ENCODE measurements at regions not wholly inside any gene's neighbourhood (a gene's known extent, or its start where the extent isn't known, plus 50 kb on each side); places are given as distances from the start of the nearest gene placed in this dataset.

- intact Hi-C loops (cut with DNase I; ENCODE audit: low total_unique reads) = no loop called here
- DNase-seq (ENCODE audit: low spot score in 2 of 2) = no peak
- TF ChIP-seq POLR2A (IDR thresholded peaks at IDR 0.05) (no peak), CTCF (IDR thresholded peaks at IDR 0.05) (no peak)
- 83 to 94% methylated on average over 1 of the region's 1 CpG for WGBS, 2 donors
- H3K4me3 ChIP-seq (ENCODE audit: low read depth, poor library complexity, severe bottlenecking) = no peak overlapping the region
Observed at GRCh38 chr1:221805121-221805520, 63.2 kb upstream of the DUSP10 start.

GRCh38 chr1:221804303-221804702 is 62.4 kb upstream of the DUSP10 start:
- intact Hi-C loops (cut with DNase I; ENCODE audit: low total_unique reads) = no loop called here
- TF ChIP-seq CTCF (IDR thresholded peaks at IDR 0.05) (no peak), POLR2A (IDR thresholded peaks at IDR 0.05) (no peak)
- WGBS, 2 donors = 82 to 85% methylated on average over 3 of the region's 3 CpGs

GRCh38 chr1:221801773-221802516 is 60.1 kb upstream of the DUSP10 start:
- intact Hi-C loops (cut with DNase I; ENCODE audit: low total_unique reads) = no loop called here
- TF ChIP-seq CTCF (IDR thresholded peaks at IDR 0.05) (no peak), POLR2A (IDR thresholded peaks at IDR 0.05) (no peak)
- WGBS, 2 donors = 55 to 69% methylated on average over 1 of the region's 1 CpG

More at GRCh38 chr1:221804303-221804702, 62.4 kb upstream of the DUSP10 start:
- DNase-seq (ENCODE audit: low spot score in 2 of 2) = no peak
- H3K4me3 ChIP-seq (ENCODE audit: low read depth, poor library complexity, severe bottlenecking) = no peak overlapping the region

GRCh38 chr1:221801251-221801661 is 59.4 kb upstream of the DUSP10 start:
- 90 to 94% methylated on average over 3 of the region's 3 CpGs for WGBS, 2 donors
- TF ChIP-seq POLR2A (IDR thresholded peaks at IDR 0.05) (no peak), CTCF (IDR thresholded peaks at IDR 0.05) (no peak)

More at GRCh38 chr1:221801773-221802516, 60.1 kb upstream of the DUSP10 start:
- no peak overlapping the region for H3K4me3 ChIP-seq (ENCODE audit: low read depth, poor library complexity, severe bottlenecking)
- DNase-seq (ENCODE audit: low spot score in 2 of 2) = no peak

GRCh38 chr1:221800831-221801230 is 58.9 kb upstream of the DUSP10 start:
- WGBS, 2 donors = 70 to 72% methylated on average over 3 of the region's 3 CpGs
- DNase-seq (ENCODE audit: low spot score in 2 of 2) = no peak
- intact Hi-C loops (cut with DNase I; ENCODE audit: low total_unique reads) = no loop called here
- TF ChIP-seq POLR2A (IDR thresholded peaks at IDR 0.05) = no peak
- no peak for TF ChIP-seq CTCF (IDR thresholded peaks at IDR 0.05)
- H3K4me3 ChIP-seq (ENCODE audit: low read depth, poor library complexity, severe bottlenecking) = no peak overlapping the region

More at GRCh38 chr1:221801251-221801661, 59.4 kb upstream of the DUSP10 start:
- intact Hi-C loops (cut with DNase I; ENCODE audit: low total_unique reads) = no loop called here
- H3K4me3 ChIP-seq (ENCODE audit: low read depth, poor library complexity, severe bottlenecking) = no peak overlapping the region
- no peak for DNase-seq (ENCODE audit: low spot score in 2 of 2)

GRCh38 chr1:221797506-221797905 is 55.6 kb upstream of the DUSP10 start:
- H3K4me3 ChIP-seq (ENCODE audit: low read depth, poor library complexity, severe bottlenecking) = no peak overlapping the region
- no peak for TF ChIP-seq CTCF (IDR thresholded peaks at IDR 0.05)
- no peak for TF ChIP-seq POLR2A (IDR thresholded peaks at IDR 0.05)
- DNase-seq (ENCODE audit: low spot score in 2 of 2) = no peak
- intact Hi-C loops (cut with DNase I; ENCODE audit: low total_unique reads) = no loop called here
